Activated effector memory CD4-positive, alpha-beta T cell treated with Interleukin-2 at 50 U/mL for 16 hours (primary cell): ENCODE measurements at regions not wholly inside any gene's neighbourhood (a gene's known extent, or its start where the extent isn't known, plus 50 kb on each side); places are given as distances from the start of the nearest gene placed in this dataset.
"Not testable (repeated sequence)": the region's sequence is repeated elsewhere in the genome, so short reads cannot be mapped to it uniquely, and the experiment has no call there.

ENCODE experiments used
- DNase-seq: peaks from one replicate; pipeline ENCODE4 v3.0.0-alpha.2; 2020

DNA sequence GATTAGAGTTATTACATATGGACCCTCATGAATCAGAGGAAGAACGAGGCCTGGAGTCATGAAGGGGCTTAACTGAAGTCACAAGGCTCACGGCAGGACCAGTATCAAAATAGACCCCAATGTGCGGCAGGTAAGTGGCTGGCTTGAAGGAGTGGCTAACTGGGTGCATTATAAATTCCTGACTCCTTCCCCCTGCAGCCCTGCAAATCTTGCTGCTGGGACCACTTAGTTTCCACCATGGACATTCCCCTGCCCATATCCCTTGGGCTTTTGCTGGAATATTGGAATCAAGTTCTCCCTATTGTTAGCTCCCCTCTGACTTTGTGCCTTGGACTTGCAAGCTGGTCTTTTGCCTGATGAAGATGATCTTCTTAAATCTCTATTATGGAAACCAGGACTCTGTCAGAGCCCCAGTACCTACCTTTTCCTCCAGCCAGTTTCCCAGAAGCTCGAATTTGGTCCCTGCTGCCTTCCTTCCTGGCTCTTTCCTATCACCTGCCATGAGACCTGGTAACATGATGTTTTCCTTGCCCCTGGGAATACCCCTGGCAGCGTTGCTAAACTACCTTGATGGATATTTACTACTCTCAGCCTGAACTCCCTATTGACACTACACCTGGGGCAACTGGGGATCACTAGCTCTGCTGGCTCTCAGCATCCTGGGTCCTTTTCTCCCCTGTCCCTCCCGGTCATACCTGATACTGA, 156.0 kb upstream of the JUN start:
- DNase-seq, result no peak

- DNase-seq, result peak; percentile 33
These were observed 157.8 kb upstream of the JUN start for GRCh38 chr1:58941471-58942289.

DNA sequence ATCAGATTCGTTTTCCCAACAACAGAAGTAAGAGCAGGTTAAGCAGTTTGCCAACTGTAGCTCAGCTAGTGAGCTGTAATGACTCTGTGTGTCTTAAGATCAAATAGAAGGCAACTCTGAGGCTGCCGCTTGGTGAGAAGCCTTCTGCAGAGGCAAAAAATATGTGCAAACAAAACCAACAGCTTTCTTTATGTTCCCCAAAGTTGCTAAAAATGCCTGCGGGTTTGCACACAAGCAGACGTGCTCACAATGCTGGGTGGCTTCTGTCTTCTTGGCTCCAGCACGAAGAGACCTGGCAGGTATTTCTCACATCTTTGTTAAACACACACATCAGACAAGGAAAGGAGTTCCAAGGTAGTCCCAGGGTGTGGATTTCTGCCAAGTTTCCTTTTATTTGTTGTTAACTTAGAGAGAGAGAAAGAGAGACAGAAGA, 158.9 kb upstream of the JUN start:
- DNase-seq, result no peak

- no peak for DNase-seq
These were observed 159.9 kb upstream of the JUN start for GRCh38 chr1:58943776-58944175.

DNA sequence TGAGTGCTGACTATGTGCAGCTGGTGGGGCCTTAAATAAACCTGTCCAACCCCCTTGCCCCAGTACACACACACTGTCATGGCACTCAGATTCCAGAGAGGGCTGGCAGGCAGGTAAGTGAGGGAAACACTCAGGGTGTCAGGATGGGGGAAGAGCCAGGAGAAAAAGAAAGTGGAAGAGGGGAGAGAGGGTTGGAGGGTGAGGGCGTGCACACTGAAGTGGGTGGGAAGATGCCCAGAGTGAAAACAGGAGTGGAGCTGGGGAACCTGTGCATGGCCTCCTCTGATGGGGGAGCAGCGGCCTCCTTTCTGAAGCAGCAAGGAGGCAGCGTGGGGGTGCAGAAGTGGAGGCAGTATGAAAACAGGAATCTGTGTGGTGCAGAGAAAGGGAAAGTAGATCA, 160.6 kb upstream of the JUN start:
- no peak for DNase-seq

DNA sequence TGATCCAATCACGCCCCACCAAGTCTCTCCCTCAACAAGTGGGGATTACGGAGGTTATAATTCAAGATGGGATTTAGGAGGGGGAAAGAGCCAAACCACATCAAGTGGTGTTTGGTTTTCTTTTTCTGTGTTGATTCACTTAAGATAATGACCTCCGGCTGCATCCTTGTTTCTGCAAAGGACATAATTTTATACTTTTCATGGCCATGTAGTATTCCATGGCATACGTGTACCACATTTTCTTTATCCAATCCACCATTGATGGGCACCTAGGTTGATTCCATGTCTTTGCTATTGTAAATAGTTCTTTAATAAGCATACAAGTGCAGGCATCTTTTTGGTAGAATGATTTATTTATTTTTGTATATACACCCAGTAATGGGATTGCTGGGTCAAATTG, 162.5 kb upstream of the JUN start:
- DNase-seq, result no peak

- no peak for DNase-seq
These were observed 164.8 kb upstream of the JUN start for GRCh38 chr1:58948671-58949070.

GRCh38 chr1:58949551-58950220, 165.8 kb upstream of the JUN start:
- no peak for DNase-seq

- no peak for DNase-seq
These were observed 167.1 kb upstream of the JUN start for GRCh38 chr1:58950897-58951296.

DNA sequence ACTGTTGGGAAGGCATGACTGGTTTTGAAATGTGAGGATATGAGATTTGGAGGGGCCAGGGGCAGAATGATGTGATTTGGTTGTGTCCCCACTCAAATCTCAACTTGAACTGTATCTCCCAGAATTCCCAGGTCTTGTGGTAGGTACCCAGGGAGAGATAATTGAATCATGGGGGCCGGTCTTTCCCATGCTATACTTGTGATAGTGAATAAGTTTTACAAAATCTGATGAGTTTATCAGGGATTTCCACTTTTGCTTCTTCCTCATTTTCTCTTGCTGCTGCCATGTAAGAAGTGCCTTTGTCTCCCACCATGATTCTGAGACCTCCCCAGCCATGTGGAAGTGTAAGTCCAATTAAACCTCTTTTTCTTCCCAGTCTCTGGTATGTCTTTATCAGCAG, 170.1 kb upstream of the JUN start:
- DNase-seq, result not testable (repeated sequence)

- DNase-seq, result not testable (repeated sequence)
These were observed 179.4 kb upstream of the JUN start for GRCh38 chr1:58963287-58963686.

DNA sequence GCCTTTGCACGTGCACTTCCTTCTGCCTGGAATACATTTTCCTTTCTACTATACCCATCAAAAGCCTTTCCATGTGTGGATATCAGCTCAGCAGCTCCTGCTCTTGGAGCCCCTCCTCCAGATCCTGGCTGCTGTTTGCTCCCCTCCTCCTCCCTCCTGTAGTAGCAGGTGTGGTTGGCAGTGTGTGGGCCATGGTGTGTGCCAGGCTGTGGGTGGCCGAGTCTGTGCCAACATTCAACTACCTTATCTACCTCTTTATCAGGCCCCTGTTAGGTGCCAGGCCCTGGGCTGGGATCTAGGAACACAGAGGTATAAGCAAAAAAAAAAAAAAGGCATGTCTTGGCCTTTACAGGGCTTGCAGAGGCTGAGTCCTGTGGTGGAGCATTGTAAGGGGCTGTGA, 180.6 kb upstream of the JUN start:
- DNase-seq, result no peak

- DNase-seq, result no peak
These were observed 181.0 kb upstream of the JUN start for GRCh38 chr1:58964880-58965279.

DNA sequence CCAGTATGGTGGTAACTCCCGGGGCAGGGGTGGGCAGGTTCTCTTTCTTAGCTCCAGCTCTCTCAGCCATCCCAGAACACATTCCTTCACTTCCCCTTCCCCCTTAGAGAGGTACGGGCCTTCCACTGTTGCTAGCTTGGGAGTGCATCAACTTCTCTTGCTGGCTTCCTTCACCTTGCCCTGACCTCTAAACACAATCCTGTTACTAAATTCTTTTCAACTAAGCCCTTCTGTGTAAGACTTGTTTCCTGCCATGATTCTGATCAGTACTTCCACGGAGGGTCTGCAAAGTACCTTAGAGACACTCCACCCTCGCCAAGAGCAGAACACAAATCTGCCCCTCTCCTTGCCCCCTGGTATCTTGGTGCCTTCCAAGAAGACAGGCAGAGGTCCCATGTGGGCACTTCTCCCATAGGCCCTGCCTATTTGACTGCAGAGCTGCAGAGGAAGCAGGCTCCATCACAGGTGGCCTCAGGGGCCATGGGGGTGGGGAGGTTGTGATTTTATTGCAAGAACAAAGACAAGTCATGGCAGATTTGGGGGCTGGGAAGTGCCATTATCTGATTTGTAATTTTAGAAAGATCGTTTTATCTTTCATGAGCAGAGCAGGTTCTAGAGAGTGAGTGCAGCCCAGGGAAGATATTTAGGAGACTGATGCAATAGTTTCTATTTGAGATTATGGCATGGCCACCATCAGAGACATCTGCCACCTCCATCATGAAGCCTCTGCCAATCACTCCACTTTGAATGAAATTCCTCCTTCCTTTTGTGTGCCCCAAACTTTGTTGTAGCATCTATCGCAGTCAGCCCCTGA, 182.5 kb upstream of the JUN start:
- no peak for DNase-seq

GRCh38 chr1:58966917-58967740, 183.3 kb upstream of the JUN start:
- DNase-seq, result no peak

GRCh38 chr1:58968360-58968952, 184.6 kb upstream of the JUN start:
- DNase-seq, result no peak

GRCh38 chr1:58969176-58969575, 185.3 kb upstream of the JUN start:
- not testable (repeated sequence) for DNase-seq

DNA sequence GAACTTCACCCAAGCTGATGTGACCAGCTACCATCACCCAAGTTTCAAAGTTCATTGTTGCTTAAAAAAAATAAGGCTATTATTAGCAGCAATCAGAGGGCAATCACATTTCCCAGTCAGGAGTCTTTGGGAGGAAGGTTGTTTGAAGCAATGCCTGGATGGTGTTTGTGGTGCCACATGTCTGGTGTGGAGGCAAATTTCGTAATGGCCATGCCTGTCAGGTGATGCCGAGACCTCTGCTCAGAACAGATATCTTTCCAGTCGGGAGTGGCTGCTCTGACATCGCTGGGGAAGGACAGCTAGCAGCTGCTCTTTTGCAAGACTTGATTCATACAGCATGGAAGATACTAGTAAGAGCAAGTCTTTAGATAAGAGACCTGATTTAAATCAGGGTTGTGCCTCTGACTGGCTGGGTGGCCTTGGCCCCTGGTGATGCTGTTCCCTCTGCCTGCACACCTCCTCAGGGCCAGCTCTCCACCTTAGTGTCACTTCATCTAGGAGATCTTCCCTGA, 187.8 kb upstream of the JUN start:
- no peak for DNase-seq

DNA sequence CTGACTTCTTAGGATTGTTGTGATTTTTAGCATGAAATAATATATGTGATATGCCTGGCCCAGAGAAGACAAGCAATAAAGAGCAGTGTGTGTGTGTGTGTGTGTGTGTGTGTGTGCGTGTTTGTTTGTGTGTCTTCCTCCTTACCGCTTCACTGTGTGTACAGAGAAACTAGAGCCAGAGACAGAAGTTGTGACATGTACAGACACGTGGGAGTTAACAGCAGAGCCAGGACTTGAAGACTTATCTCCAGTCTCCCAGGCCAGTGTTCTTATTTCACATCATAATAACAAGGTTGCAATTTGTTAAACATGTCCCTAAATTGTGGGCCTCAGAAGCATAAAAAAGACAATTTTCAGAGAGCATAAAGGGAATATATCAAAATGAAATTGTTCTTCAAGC, 192.0 kb upstream of the JUN start:
- no peak for DNase-seq

DNA sequence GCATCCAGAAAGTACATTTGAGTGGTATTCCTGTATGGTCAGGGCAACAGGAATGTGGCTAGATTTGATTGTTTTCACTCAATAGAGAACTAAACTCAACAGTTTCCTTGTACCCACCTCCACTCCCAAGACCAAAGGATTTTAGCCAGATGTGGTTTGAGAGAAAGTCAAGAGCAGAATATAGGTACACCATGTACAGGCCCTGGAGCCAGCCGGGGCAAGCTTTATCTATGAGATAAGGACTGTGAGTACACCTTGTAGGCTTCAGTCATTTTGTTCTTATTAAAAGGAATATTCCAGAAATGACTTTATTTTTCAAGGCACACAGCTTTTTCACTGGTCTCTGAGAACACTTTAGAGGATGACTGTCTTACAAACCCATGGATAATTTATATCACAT, 192.4 kb upstream of the JUN start:
- DNase-seq, result no peak

DNA sequence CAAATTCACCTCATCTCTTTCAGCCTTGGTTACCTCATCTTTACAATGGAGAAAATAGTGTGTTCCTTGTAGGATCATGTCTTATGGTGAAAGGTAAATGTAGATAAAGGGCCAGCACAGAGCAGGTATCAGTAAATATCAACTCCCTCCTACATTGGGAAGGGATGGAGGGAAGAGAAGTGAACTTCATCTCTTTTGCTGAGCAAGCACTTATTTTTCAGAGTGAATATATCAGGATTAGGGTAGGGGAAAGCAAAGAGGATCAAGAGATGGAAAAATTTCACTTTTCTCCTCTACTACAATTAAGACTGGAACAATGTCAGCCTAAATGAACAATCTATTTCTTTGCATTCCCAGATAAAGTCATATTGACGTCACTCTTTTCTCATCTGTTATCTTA, 193.8 kb upstream of the JUN start:
- no peak for DNase-seq
